ENCODE measurements at regions not wholly inside any gene's neighbourhood (a gene's known extent, or its start where the extent isn't known, plus 50 kb on each side); places are given as distances from the start of the nearest gene placed in this dataset.

DNA sequence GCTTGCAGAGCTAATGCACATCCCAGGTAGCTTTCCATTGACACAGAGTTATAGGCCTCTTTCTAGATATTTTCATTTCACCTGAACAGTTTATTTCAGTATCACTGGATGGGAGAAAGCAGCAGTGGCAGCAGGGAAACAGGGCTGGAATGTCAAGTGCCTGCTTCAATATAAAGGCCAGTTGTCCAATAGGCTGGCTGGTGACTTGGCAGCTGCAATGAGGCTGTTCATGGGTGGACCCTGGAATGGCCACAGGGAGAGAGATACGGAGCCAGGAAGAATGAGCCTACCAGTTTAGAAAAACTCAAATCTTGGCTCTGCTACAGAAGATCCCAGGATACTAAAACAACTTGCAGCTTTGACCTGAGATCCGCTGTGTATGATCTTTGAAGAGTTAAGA lies 185.0 kb downstream of the BCL11A start:
- no peak for TF ChIP-seq YY1 (IDR thresholded peaks at IDR 0.05; ENCODE audit: insufficient read depth, insufficient read length)
- no peak for TF ChIP-seq ZNF274 (IDR thresholded peaks at IDR 0.05; ENCODE audit: low read depth, low read length)
